Epidermal melanocyte (primary cell): ENCODE measurements at regions not wholly inside any gene's neighbourhood (a gene's known extent, or its start where the extent isn't known, plus 50 kb on each side); places are given as distances from the start of the nearest gene placed in this dataset.

Source experiments
- DNase-seq: peaks from one replicate; pipeline ENCODE4 v3.0.0; 2011; ENCODE audit warnings: low spot score; ENCODE audit not compliant: insufficient read length

DNA sequence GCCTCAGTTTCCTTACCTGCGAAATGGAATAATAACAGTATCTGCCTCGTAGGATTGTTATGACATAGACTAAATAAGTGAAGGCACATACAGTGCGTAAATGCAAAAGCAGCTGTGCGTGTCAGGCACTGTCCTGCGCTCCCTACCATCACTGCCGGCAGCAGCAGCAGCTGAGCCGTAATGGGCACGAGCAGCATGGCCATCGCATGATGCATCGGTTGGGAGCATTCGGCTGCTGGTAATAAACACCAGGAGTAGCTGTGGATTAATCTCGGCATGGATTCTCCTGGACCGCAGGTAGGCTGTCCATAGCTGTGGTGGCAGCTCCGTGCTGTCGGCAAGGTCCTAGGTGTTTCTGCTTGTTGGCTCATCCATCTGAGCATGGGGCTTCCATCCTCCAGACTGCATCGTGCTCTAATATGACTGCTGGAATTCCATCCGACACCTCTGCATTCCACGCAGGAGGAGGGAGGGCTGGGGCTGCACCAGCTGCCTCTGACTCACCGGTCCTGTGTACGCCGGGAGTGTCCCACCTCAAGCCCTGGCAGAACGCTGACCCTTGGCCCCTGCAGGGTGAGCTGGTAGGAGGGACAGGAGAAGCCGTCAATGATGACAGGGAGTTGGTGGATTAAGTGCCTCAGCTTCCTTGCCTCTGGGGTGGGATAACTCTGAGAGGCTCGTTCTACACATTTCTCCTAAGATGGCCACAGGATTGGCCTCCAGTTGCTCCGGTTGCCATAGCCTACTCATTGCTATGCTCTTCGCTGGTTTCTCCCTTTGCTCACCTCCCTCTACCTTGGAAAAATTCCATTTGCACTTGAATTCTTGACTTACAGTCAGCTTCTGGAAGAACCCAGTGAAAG lies 100.9 kb upstream of the PMEPA1 start:
- no peak for DNase-seq

DNA sequence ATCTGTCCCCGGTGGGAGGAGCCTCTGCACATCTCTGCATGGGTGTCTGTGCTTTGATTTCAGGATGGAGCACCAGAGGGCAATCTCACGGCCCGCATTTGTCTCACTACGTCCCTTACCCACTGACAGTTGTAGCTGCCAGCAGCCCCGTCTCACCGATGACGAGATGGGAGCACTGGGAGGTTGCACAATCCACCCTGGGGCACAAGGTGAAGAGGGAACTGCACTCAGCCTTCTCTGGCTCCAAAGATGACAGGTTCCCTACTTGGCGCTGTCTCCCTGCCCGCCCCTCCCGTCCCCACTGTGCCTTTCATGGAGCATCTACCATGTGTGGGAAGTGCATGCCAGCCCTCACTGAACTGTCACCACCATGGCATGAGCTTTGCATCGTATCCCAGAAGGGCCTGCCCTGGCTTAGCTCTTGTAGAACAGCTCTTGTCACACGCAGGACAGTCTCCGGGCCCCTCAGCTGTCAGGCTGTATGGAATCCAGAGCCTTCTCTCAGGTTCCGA lies 99.9 kb upstream of the PMEPA1 start:
- no peak for DNase-seq

DNA sequence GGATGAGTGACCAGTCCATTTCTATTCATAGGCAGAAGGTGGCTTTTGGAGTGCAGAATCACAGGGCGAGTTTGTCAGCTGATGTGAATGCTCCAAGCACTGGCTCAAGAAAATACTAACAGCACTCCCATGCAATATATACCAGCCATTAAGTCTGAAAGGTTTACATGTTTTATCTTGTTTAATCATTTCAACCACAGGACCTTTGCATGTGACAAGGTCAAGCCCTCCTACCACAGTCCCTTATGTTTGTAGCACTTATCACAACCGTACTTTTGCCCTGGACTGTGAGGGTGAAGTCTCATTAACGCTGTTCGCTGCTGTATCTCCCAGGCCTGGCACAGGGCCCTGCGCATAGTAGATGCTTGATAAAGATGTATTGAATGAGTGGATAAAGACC lies 99.3 kb upstream of the PMEPA1 start:
- no peak for DNase-seq

DNA sequence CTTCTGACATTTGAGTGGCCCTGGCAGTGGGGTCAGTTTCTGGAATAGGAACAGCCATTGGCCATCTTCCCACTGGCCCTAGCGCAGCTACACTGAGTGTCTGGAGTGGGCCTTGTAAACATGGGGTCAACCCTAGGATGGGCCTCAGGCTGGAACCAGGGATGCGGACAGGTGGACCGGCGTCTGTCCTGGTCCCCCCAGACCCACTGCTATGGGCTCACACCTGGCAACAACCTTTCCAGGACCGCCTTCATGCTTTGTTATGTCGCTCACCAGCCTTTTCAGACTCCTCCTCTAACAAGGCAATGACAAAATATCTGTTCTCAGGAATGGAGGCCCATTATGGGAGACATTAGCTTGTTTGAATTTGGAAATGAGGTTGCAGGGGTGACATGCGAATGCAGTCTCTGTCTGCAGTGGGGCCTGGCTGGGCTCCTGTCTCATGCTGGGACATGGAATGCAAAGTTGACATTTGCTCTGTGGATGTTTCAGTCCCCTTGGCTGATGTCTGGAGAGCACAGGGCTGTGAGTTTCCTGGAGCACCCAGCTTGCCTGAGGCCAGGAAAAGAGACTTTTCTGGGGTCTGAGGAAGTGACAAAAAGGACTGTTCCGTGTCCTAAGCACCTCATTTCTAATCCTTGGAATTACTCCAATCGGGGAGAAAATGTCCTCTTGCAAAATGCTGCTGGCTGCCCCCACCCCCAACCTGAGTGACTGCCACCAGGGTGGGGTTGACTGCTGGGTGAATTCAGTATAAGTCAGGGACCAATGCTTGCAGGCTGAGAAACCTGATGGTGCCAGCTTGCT lies 98.7 kb upstream of the PMEPA1 start:
- DNase-seq = no peak

DNA sequence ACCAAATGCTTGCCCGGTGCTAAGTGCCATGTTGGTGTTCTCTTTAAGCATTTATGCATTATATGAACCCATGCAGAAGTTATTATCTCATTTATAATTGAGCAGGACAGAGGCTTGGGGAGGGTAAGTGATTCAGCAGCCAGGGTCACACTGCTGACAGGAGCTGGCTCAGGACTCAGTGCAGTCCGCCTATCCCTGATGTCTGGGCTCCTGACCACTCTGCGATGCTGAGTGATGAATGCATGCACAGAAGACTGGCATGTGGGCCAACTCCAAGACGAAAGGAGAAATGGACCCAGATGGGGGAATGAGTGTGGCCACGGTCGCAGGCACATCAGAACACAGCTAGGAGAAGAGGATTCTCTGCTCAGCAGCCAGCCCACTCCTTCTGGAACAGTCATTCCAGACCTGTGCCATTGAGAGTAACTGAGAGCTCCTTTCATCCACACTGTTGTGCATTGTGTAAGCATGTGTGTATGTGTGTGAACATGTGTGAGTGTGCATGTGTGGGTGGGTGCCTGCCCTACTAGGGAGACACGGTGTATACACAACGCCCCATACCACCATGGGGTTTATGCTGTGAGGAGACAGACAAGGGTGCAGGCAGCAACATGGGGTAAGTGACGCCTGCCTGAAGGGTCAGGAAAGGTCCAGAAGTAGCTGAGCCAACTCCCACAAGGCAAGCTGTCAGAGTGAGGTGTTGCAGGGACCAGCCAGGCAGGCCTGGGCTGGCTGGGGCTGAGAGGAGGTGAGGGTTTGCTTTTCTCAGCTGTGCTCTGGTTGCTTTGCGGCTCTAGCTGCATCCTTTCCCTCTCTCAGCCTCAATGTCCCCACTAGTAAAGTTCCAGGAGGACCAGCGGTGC lies 97.8 kb upstream of the PMEPA1 start:
- DNase-seq = no peak

DNA sequence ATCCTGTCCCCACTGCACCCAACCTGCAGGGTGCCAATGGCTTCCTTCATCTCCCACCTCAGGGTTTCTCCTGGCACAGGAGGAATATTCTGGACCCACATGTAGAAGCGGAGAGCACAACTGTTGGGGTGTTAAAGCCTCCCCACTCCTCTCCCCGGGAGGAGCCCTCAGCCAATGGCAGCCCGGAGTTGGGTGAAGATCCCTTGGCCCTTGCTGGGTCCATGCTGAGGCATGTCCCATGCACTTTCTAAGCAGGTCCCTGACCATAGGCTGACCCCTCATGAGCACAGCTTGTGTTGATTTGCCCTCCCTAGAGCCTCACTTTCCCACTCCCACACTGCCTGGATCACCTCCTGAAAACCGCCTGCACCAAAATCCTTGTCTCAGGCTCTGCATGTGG lies 97.2 kb upstream of the PMEPA1 start:
- DNase-seq = no peak

DNA sequence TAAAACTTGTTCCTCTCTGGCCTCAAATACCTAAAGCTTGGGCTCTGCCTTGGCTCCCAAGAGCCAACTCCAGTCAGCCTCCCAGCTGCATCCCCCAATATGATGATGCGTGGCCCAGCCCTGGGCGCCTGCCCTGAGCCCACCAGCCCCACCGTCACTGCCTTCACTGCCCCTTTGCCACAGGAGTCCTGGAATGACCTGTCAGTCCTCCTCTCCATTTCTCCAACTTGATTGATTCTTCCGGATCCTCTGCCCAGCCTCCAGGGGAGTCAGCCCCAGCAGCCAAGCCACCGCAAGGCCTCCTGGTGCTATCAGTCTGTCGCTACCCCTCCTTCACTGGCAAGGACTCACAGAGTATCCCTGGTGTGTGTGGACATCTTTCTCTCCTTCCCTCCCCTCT lies 96.7 kb upstream of the PMEPA1 start:
- DNase-seq = no peak

DNA sequence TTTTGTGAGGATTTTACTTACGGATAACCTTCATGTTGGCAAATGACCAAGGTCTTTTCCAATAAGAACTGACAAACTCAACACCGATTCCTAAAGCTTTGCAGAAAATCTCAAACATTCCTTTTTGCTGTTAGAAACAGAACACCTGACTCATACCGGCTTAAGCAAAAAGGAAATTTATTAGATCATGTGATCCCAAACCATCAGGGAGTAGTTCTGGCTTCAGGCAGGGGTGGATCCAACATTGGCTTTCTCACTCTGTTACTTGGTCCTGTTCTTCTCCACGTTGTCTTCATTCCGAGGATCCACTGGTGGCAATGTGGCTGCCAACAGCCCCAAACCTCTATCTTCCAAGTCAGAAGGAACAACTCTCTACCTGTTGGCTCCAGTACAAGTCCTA lies 95.9 kb upstream of the PMEPA1 start:
- DNase-seq = no peak

DNA sequence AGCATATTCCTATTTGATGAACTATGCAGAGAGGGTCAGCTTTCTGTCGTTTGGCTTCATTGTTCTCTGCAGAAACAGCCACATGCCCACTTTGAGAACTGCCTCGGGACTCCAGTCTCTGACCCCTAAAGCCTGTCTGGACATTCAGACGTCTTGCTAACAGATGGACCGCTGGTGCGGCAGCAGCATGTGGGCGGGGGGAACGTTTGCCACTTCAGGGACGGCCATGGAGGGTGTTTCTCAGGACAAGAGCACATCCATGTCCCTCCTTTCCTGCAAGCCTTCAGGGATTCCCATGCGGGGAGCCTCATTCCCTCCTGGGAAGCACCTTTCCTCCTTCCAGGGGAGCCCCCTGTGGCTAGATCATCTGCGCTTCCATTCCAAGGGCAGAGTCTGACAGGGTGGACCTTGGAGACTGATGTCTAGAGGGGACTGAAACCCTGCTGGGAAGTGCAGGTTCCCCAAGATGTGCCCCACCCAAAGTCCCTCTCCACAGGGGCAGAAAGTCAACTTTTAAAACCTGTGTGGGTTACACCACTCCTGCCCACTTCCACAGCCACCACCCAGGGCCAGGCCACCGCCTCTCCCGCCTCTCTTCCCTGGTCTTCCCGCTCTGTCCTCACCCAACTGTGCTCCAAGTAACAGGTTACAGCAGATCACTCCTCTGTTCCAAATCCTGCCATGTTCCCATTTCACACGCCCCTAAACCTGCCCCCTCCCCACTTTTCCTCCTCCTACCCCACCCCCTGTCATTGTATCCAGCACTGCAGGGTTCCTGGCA lies 94.8 kb upstream of the PMEPA1 start:
- no peak for DNase-seq

DNA sequence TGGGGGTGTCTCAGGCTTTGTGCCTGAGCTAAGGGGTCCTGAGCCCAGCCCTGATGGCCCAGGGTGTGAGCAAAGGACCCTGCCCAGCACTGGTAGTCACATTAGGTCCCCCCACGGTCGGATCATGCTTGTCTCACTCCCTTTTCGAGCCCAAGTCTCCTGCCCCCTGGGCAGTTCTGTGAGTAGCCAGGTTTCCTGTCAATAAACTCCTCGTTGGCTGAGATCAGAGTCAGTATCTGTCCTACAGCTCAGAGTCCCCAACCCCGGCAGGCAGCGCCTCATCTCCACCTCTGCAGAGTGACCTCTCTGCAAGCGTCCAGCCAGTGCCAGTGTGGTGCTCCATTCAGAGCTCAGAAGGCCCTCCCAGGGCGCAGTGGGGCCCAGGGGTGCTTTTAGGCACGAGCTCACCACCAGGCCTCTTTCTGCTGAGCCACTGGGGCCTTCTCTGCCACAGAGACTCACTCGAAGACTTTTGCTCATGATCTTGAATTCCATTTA lies 93.7 kb upstream of the PMEPA1 start:
- DNase-seq = no peak

DNA sequence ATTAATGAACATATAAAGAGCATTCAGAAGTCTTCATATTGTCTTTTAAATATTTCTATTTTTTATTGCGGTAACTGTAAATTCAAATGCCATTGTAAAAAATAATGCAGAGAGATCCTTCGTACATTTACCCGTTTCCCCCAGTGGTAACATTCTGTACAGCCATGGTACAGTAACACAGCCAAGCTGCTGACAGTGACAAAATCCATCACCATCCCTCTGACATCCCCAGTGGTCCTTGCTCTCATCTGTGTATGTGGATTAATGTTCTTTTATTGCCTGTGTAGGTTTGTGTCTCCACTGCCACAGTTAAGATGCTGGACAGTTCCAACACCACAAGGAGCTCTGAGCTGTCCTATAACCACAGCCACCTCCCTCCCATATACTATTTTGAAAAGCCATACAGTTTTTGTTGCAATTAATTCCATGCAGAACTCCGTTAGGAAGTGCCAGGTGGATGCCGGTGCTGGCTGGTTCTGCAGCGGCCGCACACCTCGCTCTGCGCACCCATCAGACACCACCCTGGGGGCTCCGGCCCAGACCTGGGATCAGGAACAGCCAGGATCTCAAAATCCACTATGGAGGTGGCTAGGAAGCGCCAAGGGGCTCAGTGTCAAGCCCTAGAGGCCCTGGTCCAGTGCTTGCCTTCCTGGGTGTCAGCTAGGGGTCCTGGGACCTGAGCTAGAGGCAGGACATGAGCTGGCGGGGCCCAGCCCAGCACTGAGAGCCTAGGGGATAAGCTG lies 93.1 kb upstream of the PMEPA1 start:
- DNase-seq = no peak

DNA sequence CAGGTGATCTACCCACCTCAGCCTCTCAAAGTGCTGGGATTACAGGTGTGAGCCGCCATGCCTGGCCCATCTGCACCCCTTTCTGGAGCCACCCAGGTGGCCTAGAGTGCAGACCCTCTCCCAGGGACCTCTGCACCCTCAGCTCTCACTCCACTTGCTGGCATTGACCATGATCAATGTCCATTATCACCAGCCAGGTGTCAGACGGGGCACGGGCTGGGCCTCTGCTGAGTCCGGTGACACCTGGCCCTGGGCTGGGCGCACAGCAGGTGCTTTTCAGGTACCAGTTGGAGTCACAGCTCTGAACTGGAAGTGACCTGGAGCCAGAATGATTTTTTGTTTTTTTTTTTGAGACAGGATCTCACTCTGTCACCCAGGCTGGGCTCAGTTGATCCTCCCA lies 91.8 kb upstream of the PMEPA1 start:
- DNase-seq = no peak

DNA sequence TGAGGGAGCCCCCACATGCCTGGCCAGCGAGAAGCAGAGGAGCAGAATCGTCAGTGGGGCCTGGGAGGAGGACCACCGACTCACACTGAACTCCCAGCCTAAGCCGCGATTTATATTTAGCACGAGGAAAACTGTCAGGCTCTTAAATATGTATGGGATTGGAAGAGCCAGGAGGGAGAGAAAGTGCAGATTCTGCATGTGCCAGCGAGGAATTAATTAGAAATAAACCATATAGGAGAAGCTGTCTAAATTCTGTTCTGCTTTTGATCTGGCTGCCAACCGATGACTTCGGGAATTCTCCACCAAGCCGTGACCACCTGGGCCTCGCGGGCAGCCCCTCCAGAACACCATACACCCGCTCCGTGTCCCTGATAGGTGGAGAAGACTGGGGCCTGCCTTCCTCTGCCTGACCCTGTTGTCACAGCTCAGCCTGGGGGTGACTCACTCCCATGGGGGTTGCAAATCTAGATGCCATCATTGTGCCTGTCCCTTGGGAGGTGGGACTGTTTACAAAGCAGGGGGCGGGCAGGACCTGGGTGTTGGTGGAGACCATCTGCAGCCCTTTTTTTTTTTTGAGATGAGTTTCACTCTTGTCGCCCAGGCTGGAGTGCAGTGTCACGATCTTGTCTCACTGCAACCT lies 91.1 kb upstream of the PMEPA1 start:
- DNase-seq = no peak

DNA sequence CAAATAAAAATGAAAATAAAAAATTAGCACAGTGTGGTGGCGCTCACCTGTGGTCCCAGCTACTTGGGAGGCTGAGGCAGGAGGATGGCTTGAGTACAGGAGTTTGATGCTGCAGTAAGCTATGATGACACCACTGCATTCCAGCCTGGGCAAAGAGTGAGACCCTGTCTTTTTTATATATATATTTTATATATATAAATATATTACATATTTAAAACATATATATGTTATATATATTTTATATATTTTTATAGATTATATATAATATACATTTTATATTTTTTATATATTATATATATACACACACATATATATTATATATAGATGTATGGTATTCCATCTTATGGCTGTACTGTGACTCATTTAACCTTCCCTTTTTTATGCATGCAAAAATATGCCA lies 87.6 kb upstream of the PMEPA1 start:
- no peak for DNase-seq

DNA sequence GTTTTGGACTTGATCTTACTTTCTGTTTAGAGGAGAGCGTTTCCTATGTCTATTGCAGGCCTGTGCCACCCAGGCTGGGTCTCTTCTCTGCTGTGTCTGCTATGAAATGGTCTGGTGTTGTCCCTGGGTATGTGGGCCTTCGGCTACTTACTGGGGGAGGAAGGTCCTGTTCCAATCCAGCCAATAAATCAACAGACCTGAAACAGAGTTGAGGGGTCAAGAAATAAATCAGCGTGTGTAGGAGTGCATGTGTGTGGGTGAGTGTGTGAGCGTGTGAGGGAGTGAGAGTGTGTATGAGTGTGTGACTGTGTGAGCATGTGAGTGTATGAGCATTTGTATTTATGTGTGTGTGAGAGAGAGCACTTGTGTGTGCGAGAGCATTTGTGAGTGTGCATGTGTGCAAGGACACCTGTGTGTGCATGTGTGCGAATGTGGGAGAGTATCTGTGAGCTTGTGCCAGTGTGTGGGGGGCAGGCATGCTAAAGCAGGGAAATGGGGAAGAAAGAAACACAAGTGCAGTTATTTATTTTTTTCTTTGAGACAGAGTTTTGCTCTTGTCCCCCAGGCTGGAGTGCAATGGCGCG lies 86.3 kb upstream of the PMEPA1 start:
- DNase-seq = no peak

DNA sequence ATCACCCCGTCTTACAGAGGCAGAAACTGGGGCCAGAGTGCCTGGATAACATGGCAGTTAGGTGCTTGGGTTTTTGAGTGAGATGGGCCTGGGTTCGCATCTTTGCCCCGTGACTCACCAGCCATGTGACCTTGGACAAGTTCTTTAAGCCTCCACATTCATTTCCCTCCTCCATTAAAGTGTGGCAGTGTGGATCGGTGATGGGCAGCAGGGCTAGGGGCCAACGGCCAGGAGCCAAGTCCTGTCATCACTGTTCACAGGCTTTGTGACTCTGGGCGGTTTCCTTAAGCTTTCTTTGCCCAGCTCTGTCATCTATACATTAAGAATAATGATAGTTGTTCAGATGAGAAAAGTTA lies 85.5 kb upstream of the PMEPA1 start:
- no peak for DNase-seq

DNA sequence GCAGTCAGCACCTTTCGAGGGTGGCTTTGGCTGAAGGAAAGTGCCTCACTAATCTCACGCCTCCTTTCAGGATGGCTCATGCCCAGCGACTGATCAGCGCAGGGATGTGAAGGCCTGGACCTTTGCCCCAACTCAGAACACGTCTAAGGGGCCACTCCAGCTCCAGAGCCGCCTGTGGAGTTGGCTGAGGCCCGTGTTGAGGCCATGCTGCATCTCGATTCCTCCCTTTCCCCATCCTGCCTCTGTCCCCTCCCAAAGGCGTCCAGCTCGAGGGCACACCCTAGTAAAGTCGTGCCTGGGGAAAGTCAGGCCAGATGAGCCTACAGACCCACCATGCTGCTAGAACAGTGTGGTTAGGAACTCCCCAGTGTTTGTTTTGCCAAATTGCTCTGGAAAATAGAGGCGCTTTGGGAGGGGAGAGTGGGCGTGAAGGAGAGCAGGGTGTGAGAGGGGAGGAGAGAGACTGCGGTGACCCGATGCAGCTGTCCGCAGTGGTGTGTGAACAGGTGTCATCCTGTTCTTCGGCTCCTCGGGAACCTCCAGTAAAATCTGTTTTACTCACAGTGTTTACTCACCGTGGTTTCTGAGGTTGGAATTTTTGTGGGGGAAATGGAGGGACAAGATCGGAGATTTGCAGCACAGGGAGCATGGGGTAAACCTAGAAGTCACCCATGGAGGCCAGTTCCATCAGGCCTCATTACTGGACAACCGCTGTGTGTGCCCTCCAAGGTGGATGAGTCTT lies 85.0 kb upstream of the PMEPA1 start:
- no peak for DNase-seq

DNA sequence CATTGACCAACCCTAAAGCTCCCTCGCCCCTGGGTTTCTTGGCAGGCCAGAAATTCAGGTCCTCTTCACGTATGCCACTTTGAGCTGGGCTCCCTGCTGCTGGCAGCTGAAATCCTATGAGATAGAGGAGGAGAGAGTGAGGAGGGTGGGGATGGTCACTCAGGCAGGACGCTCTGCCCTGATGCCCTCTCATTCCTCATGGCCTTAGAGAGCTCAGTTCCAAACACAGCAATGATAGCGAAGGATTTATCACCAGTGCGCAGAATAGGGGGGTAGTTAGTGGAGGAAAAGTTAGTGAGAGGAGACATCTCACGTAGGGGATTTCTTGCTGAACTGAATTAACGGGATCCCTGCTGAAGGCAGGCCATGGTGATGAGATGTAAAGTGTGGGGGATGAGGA lies 84.2 kb upstream of the PMEPA1 start:
- DNase-seq = no peak
